Suprapubic skin (tissue), 4 donors: ENCODE measurements at regions not wholly inside any gene's neighbourhood (a gene's known extent, or its start where the extent isn't known, plus 50 kb on each side); places are given as distances from the start of the nearest gene placed in this dataset.

Source experiments
- DNase-seq, 2 donors: peaks; one replicate each; pipeline ENCODE4 v3.0.0-alpha.2; 2019; ENCODE audit warnings: low spot score in 2 of 2
- H3K27ac ChIP-seq: fragments of 200-600 bp; sonication (generic); one replicate; pipeline ENCODE4 v1.5.1; 2019
- H3K27me3 ChIP-seq: fragments of 200-600 bp; sonication (generic); one replicate; pipeline ENCODE4 v1.5.1; 2019
- H3K36me3 ChIP-seq: fragments of 200-600 bp; sonication (generic); one replicate; pipeline ENCODE4 v1.5.1; 2019
- H3K4me1 ChIP-seq: fragments of 200-600 bp; sonication (generic); one replicate; pipeline ENCODE4 v1.5.1; 2019
- H3K4me3 ChIP-seq: fragments of 200-600 bp; sonication (generic); one replicate; pipeline ENCODE4 v1.5.1; 2019; ENCODE audit warnings: mild to moderate bottlenecking
- H3K9me3 ChIP-seq: fragments of 200-600 bp; sonication (generic); one replicate; pipeline ENCODE4 v1.5.1; 2019
- EP300 ChIP-seq: sonication (generic); formaldehyde crosslinking; IDR thresholded peaks from one replicate; pipeline ENCODE4 v1.6.1; 2017; ENCODE audit warnings: antibody characterized with exemption
- POLR2A ChIP-seq, 2 donors: fragments of 450-650 bp; IDR thresholded peaks; one replicate each; pipeline ENCODE4 v1.6.1; 2017; ENCODE audit warnings: antibody characterized with exemption in 2 of 2, mild to moderate bottlenecking in 2 of 2, moderate library complexity in 2 of 2
- POLR2AphosphoS5 ChIP-seq, 3 donors: sonication (generic); formaldehyde crosslinking; IDR thresholded peaks; one replicate each; pipeline ENCODE4 v1.6.1; 2017; ENCODE audit warnings: antibody characterized with exemption in 3 of 3
- WGBS: methylation state at CpG from one replicate; pipeline ENCODE4 v1.1.5; 2018; 5-methylcytosine and 5-hydroxymethylcytosine counted together
- TF ChIP-seq, protein P1 (sequence below), 2 donors: fragments of 200-600 bp in 1 of 2; fragments of 450-650 bp in 1 of 2; sonication (generic) in 1 of 2; IDR thresholded peaks; one replicate each; pipeline ENCODE4 v1.5.1; 2016 to 2019; ENCODE audit warnings: antibody characterized with exemption in 2 of 2, mild to moderate bottlenecking in 1 of 2, moderate library complexity in 1 of 2

GRCh38 chrX:7330971-7331746, 183.2 kb upstream of the PUDP start:
- WGBS = 67% methylated on average over 11 of the region's 11 CpGs
- DNase-seq = no peak
- Histone ChIP-seq H3K36me3 (no peaks in the 10 kb centered on the region), H3K4me1 (no peaks in the 10 kb centered on the region), H3K9me3 (no peaks in the 10 kb centered on the region), H3K27ac (peak overlapping the region; percentile 29), H3K4me3 (no peak overlapping the region), H3K27me3 (no peaks in the 10 kb centered on the region)
- TF ChIP-seq, protein P1, sequence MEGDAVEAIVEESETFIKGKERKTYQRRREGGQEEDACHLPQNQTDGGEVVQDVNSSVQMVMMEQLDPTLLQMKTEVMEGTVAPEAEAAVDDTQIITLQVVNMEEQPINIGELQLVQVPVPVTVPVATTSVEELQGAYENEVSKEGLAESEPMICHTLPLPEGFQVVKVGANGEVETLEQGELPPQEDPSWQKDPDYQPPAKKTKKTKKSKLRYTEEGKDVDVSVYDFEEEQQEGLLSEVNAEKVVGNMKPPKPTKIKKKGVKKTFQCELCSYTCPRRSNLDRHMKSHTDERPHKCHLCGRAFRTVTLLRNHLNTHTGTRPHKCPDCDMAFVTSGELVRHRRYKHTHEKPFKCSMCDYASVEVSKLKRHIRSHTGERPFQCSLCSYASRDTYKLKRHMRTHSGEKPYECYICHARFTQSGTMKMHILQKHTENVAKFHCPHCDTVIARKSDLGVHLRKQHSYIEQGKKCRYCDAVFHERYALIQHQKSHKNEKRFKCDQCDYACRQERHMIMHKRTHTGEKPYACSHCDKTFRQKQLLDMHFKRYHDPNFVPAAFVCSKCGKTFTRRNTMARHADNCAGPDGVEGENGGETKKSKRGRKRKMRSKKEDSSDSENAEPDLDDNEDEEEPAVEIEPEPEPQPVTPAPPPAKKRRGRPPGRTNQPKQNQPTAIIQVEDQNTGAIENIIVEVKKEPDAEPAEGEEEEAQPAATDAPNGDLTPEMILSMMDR (IDR thresholded peaks at IDR 0.05) = no peak
- TF ChIP-seq POLR2A (IDR thresholded peaks at IDR 0.05) = no peak

DNA sequence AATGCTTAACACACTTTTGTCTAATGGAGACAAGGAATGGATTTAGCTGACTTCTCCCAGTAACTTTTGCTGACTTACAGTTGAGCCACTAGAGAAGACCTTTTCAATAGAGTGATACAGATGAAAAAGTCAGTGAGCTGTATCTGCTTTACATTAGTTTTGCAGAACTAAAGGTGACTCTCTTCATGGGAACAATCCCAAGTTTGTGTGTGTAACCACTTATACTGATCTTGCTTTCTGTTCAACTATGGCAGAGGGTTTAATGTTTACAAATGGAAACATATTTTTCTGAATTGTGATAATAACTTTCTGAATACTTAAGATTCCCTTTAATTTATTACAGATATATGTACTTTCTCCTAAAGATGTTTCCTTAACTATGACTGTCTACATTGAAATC, 182.6 kb upstream of the PUDP start:
- H3K9me3 ChIP-seq = no peaks in the 10 kb centered on the region
- no peak overlapping the region for H3K27ac ChIP-seq
- TF ChIP-seq, protein P1 (IDR thresholded peaks at IDR 0.05) = no peak
- no peak for TF ChIP-seq POLR2A (IDR thresholded peaks at IDR 0.05)
- H3K4me1 ChIP-seq = no peaks in the 10 kb centered on the region
- no peak overlapping the region for H3K4me3 ChIP-seq
- H3K36me3 ChIP-seq = no peaks in the 10 kb centered on the region
- DNase-seq = no peak
- H3K27me3 ChIP-seq = no peaks in the 10 kb centered on the region

DNA sequence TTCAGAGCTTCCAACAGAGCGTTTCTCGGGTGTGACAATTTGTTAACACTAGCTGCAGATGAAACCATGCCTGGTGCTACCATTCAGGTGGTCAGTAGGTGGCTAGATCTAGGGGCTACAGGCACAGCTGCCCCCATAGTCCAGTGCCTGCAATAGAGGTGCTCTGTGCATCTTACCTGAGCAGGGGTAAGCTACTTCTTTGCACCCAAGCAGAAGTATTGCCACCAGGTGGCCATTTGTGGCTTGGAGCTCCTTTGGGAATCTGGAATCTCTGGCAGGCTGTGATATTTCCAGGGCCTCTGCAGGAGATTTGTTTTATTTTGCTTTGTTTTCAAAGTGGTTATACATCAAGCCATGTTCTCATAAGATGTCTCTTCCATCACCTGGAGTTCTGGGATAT, 170.7 kb upstream of the PUDP start:
- TF ChIP-seq EP300 (no peak), POLR2A (IDR thresholded peaks at IDR 0.05) (no peak), POLR2AphosphoS5 (IDR thresholded peaks at IDR 0.05) (no peak)
- TF ChIP-seq, protein P1 (IDR thresholded peaks at IDR 0.05) = no peak
- WGBS = 84% methylated on average over 2 of the region's 2 CpGs
- H3K4me3 ChIP-seq = no peak overlapping the region
- no peak for DNase-seq
- H3K4me1 ChIP-seq = no peaks in the 10 kb centered on the region
- H3K9me3 ChIP-seq = no peaks in the 10 kb centered on the region
- no peaks in the 10 kb centered on the region for H3K27me3 ChIP-seq
- H3K36me3 ChIP-seq = no peaks in the 10 kb centered on the region
- H3K27ac ChIP-seq = no peak overlapping the region

GRCh38 chrX:7318241-7318640, 170.3 kb upstream of the PUDP start:
- Histone ChIP-seq H3K4me3 (no peak overlapping the region), H3K36me3 (no peaks in the 10 kb centered on the region), H3K27ac (no peak overlapping the region), H3K4me1 (no peaks in the 10 kb centered on the region), H3K27me3 (no peaks in the 10 kb centered on the region), H3K9me3 (no peaks in the 10 kb centered on the region)
- no peak for DNase-seq
- no peak for TF ChIP-seq POLR2A (IDR thresholded peaks at IDR 0.05)
- WGBS = 77% methylated on average over 7 of the region's 7 CpGs

DNA sequence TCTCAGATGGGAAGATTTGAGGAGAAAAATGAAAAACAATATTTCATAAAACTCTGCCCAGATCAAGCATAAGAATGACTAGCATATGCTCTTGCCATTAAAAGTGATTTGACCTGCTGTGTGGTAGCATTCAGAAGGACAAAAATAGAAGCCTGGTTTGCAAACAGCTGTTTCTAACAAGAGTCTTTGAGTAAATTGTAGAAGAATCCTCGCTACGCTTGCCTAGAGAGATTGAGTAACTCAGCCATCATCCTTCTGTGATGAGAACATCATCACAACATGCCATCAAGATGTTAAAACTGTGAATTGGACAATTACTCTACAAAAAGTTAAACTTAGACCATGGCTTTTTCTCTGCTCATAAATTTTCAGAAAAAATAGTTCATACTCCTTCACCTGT, 168.9 kb upstream of the PUDP start:
- Histone ChIP-seq H3K27me3 (no peaks in the 10 kb centered on the region), H3K27ac (no peak overlapping the region), H3K36me3 (no peaks in the 10 kb centered on the region), H3K9me3 (no peaks in the 10 kb centered on the region), H3K4me1 (no peaks in the 10 kb centered on the region), H3K4me3 (no peak overlapping the region)
- TF ChIP-seq POLR2AphosphoS5 (IDR thresholded peaks at IDR 0.05) (no peak), EP300 (no peak), POLR2A (IDR thresholded peaks at IDR 0.05) (no peak)
- TF ChIP-seq, protein P1 (IDR thresholded peaks at IDR 0.05) = no peak
- DNase-seq = no peak
- WGBS = 79% methylated on average over 2 of the region's 2 CpGs

GRCh38 chrX:7316280-7316679, 168.3 kb upstream of the PUDP start:
- Histone ChIP-seq H3K36me3 (no peaks in the 10 kb centered on the region), H3K27ac (no peak overlapping the region), H3K4me1 (no peaks in the 10 kb centered on the region), H3K4me3 (no peak overlapping the region), H3K9me3 (no peaks in the 10 kb centered on the region), H3K27me3 (no peaks in the 10 kb centered on the region)
- no peak for TF ChIP-seq POLR2A (IDR thresholded peaks at IDR 0.05)
- no peak for TF ChIP-seq EP300
- TF ChIP-seq, protein P1 (IDR thresholded peaks at IDR 0.05) = no peak
- no peak for TF ChIP-seq POLR2AphosphoS5 (IDR thresholded peaks at IDR 0.05)
- no peak for DNase-seq
